NT2/D1 (cell line): ENCODE measurements at regions not wholly inside any gene's neighbourhood (a gene's known extent, or its start where the extent isn't known, plus 50 kb on each side); places are given as distances from the start of the nearest gene placed in this dataset.

Experiments used
- DNase-seq: peaks from one replicate; pipeline ENCODE4 v3.0.0-alpha.2; 2011; ENCODE audit warnings: low read depth, low spot score
- H3K27me3 ChIP-seq: 2 replicates; pipeline ENCODE4 v1.6.0; 2011; ENCODE audit warnings: mild to moderate bottlenecking; ENCODE audit not compliant: insufficient read length, insufficient read depth
- H3K36me3 ChIP-seq: 2 replicates; pipeline ENCODE4 v1.6.1; 2011; ENCODE audit warnings: mild to moderate bottlenecking, low read length, mixed read lengths; ENCODE audit not compliant: insufficient read depth, insufficient read length
- H3K4me1 ChIP-seq: 2 replicates; pipeline ENCODE4 v1.5.1; 2011; ENCODE audit not compliant: insufficient read depth, insufficient read length
- H3K4me3 ChIP-seq: 2 replicates; pipeline ENCODE4 v1.5.1; 2011; ENCODE audit warnings: low read depth; ENCODE audit not compliant: insufficient read length
- H3K9ac ChIP-seq: 2 replicates; pipeline ENCODE4 v1.6.0; 2011; ENCODE audit warnings: low read depth; ENCODE audit not compliant: insufficient read length
- H3K9me3 ChIP-seq: 2 replicates; pipeline ENCODE4 v1.5.1; 2011; ENCODE audit warnings: mild to moderate bottlenecking, low read length; ENCODE audit not compliant: insufficient read depth
- SUZ12 ChIP-seq: IDR thresholded peaks from 2 replicates; pipeline ENCODE4 v1.6.1; 2011; ENCODE audit not compliant: insufficient read length, insufficient read depth; ENCODE audit errors: extremely low read depth
- YY1 ChIP-seq: IDR thresholded peaks from 2 replicates; pipeline ENCODE4 v1.6.1; 2011; ENCODE audit not compliant: insufficient read length, insufficient read depth
- ZNF274 ChIP-seq: IDR thresholded peaks from 2 replicates; pipeline ENCODE4 v1.6.1; 2011; ENCODE audit warnings: mild to moderate bottlenecking, low read depth, low read length

GRCh38 chrX:147174591-147174990, 360.0 kb upstream of the CXorf51A start:
- DNase-seq = peak; percentile 2
- no peak overlapping the region for H3K9ac ChIP-seq
- H3K27me3 ChIP-seq = no peaks in the 10 kb centered on the region
- no peaks in the 10 kb centered on the region for H3K36me3 ChIP-seq
- H3K4me3 ChIP-seq = no peak overlapping the region
- no peaks in the 10 kb centered on the region for H3K9me3 ChIP-seq
- H3K4me1 ChIP-seq = no peaks in the 10 kb centered on the region
- TF ChIP-seq YY1 = no peak
- TF ChIP-seq SUZ12 = no peak
- no peak for TF ChIP-seq ZNF274

GRCh38 chrX:147173594-147173993, 359.1 kb upstream of the CXorf51A start:
- Histone ChIP-seq H3K27me3 (no peaks in the 10 kb centered on the region), H3K4me3 (no peak overlapping the region), H3K4me1 (no peaks in the 10 kb centered on the region), H3K9ac (no peak overlapping the region), H3K9me3 (no peaks in the 10 kb centered on the region), H3K36me3 (no peaks in the 10 kb centered on the region)
- DNase-seq = no peak
- TF ChIP-seq ZNF274 (no peak), SUZ12 (no peak), YY1 (no peak)

- no peaks in the 10 kb centered on the region for H3K4me1 ChIP-seq
- no peak for TF ChIP-seq ZNF274
Measured at GRCh38 chrX:147170993-147171392, 356.4 kb upstream of the CXorf51A start.

More at GRCh38 chrX:147170993-147171392, 356.4 kb upstream of the CXorf51A start:
- H3K9ac ChIP-seq = no peak overlapping the region
- no peaks in the 10 kb centered on the region for H3K9me3 ChIP-seq
- H3K4me3 ChIP-seq = no peak overlapping the region
- no peaks in the 10 kb centered on the region for H3K36me3 ChIP-seq
- peak; percentile 1 for DNase-seq
- no peaks in the 10 kb centered on the region for H3K27me3 ChIP-seq
